ENCODE measurements at regions not wholly inside any gene's neighbourhood (a gene's known extent, or its start where the extent isn't known, plus 50 kb on each side); places are given as distances from the start of the nearest gene placed in this dataset.

GRCh38 chr18:49667462-49667861, 105.6 kb downstream of the LIPG start:
- ATAC-seq (no peak), DNase-seq (no peak)
- intact Hi-C loops (cut with DNase I, micrococcal nuclease): no loop called here

- ATAC-seq (no peak), DNase-seq (no peak)
- intact Hi-C loops (cut with DNase I, micrococcal nuclease): no loop called here
These were observed 104.4 kb downstream of the LIPG start for GRCh38 chr18:49666045-49666775.

GRCh38 chr18:49663899-49664890, 102.3 kb downstream of the LIPG start:
- peak; percentile 60 to 68 for DNase-seq
- intact Hi-C loops (cut with DNase I, micrococcal nuclease): no loop called here
- ATAC-seq: peak; percentile 89

- intact Hi-C loops (cut with DNase I, micrococcal nuclease): no loop called here
- ATAC-seq (no peak), DNase-seq (no peak)
These were observed 100.6 kb downstream of the LIPG start for GRCh38 chr18:49662506-49662905.

- DNase-seq: no peak
- intact Hi-C loops (cut with DNase I, micrococcal nuclease): no loop called here
- ATAC-seq: peak; percentile 44
These were observed 97.1 kb downstream of the LIPG start for GRCh38 chr18:49658823-49659404.

- DNase-seq (no peak), ATAC-seq (peak; percentile 88)
- intact Hi-C loops (cut with DNase I, micrococcal nuclease): no loop called here
These were observed 94.3 kb downstream of the LIPG start for GRCh38 chr18:49656073-49656692.

GRCh38 chr18:49655266-49656072, 93.6 kb downstream of the LIPG start:
- intact Hi-C loops (cut with DNase I, micrococcal nuclease): no loop called here
- DNase-seq: no peak
- ATAC-seq: peak; percentile 32

GRCh38 chr18:49654347-49654746, 92.5 kb downstream of the LIPG start:
- no peak for DNase-seq
- intact Hi-C loops (cut with DNase I, micrococcal nuclease): no loop called here
- no peak for ATAC-seq

GRCh38 chr18:49652881-49653724, 91.2 kb downstream of the LIPG start:
- intact Hi-C loops (cut with DNase I, micrococcal nuclease): no loop called here
- no peak for ATAC-seq
- DNase-seq: no peak

- no peak for DNase-seq
- intact Hi-C loops (cut with DNase I, micrococcal nuclease): no loop called here
- ATAC-seq: no peak
These were observed 89.2 kb downstream of the LIPG start for GRCh38 chr18:49651033-49651432.

- intact Hi-C loops (cut with DNase I, micrococcal nuclease): no loop called here
- ATAC-seq: no peak
These were observed 88.6 kb downstream of the LIPG start for GRCh38 chr18:49650426-49650891.

GRCh38 chr18:49648811-49649210, 87.0 kb downstream of the LIPG start:
- intact Hi-C loops (cut with DNase I, micrococcal nuclease): no loop called here
- no peak for DNase-seq
- ATAC-seq: peak; percentile 51

More at GRCh38 chr18:49650426-49650891, 88.6 kb downstream of the LIPG start:
- DNase-seq: no peak
